Left lung (tissue), 4 donors: ENCODE measurements at regions not wholly inside any gene's neighbourhood (a gene's known extent, or its start where the extent isn't known, plus 50 kb on each side); places are given as distances from the start of the nearest gene placed in this dataset.

ENCODE experiments used
- ATAC-seq: fragments of 200-7000 bp; cut with Tn5 transposase; one replicate; pipeline ENCODE4 v1.9.1; 2020; ENCODE audit warnings: moderate library complexity
- DNase-seq, 4 donors: peaks; one replicate each; pipeline ENCODE4 v3.0.0-alpha.2; 2013 to 2020
- H3K27ac ChIP-seq, 2 donors: fragments of 200-600 bp; sonication (generic) in 1 of 2; one replicate each; pipeline versions ENCODE4 v1.5.0 to v1.8.0; 2020 to 2021
- H3K27me3 ChIP-seq, 2 donors: fragments of 200-600 bp; sonication (generic) in 1 of 2; one replicate each; pipeline versions ENCODE4 v1.5.0 to v1.8.0; 2020 to 2021
- H3K36me3 ChIP-seq, 2 donors: fragments of 200-600 bp; sonication (generic) in 1 of 2; one replicate each; pipeline versions ENCODE4 v1.5.0 to v1.8.0; 2020 to 2021
- H3K4me1 ChIP-seq, 2 donors: fragments of 200-600 bp; one replicate each; pipeline ENCODE4 v1.8.0; 2021
- H3K4me3 ChIP-seq, 2 donors: fragments of 200-600 bp; sonication (generic) in 1 of 2; one replicate each; pipeline versions ENCODE4 v1.5.0 to v1.8.0; 2020 to 2021; ENCODE audit warnings: mild to moderate bottlenecking in 1 of 2
- H3K9me3 ChIP-seq, 2 donors: fragments of 200-600 bp; sonication (generic) in 1 of 2; one replicate each; pipeline versions ENCODE4 v1.5.0 to v1.8.0; 2020 to 2021
- intact Hi-C, 2 donors: fragments of 100-400 bp; cut with DNase I; formaldehyde crosslinking; loops; one replicate each; pipeline versions ENCODE4 v1.11.2 to v1.14.2; 2022
- TF ChIP-seq, protein P1 (sequence below), 2 donors: fragments of 200-600 bp; sonication (generic) in 1 of 2; IDR thresholded peaks; one replicate each; pipeline versions ENCODE4 v1.5.0 to v1.8.0; 2021; ENCODE audit warnings: antibody characterized with exemption in 2 of 2
- donor health status: DM: no; HTN: yes; CAD: no.
- donor health status: DM: no; HTN: no; CAD: no.

DNA sequence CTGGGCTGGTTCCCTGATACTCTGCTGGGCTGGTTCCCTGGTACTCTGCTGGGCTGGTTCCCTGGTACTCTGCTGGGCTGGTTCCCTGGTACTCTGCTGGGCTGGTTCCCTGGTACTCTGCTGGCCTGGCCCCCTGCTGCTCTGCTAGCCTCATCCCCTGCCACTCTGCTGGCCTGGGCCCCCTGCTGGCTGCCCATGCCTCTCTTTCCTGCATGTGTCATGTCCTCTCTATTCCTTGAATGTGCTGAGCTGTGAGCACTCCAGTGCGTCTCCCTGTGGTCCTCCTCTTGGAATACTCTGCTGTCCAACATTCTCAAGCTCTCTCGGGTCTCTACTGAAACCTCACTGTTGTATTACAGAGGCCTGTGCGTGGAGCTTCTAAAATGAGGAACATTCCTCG lies 216.3 kb downstream of the RNF144A start:
- TF ChIP-seq, protein P1, sequence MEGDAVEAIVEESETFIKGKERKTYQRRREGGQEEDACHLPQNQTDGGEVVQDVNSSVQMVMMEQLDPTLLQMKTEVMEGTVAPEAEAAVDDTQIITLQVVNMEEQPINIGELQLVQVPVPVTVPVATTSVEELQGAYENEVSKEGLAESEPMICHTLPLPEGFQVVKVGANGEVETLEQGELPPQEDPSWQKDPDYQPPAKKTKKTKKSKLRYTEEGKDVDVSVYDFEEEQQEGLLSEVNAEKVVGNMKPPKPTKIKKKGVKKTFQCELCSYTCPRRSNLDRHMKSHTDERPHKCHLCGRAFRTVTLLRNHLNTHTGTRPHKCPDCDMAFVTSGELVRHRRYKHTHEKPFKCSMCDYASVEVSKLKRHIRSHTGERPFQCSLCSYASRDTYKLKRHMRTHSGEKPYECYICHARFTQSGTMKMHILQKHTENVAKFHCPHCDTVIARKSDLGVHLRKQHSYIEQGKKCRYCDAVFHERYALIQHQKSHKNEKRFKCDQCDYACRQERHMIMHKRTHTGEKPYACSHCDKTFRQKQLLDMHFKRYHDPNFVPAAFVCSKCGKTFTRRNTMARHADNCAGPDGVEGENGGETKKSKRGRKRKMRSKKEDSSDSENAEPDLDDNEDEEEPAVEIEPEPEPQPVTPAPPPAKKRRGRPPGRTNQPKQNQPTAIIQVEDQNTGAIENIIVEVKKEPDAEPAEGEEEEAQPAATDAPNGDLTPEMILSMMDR (IDR thresholded peaks at IDR 0.05), result no peak
- H3K9me3 ChIP-seq, result no peaks in the 10 kb centered on the region
- H3K4me3 ChIP-seq, result no peak overlapping the region
- no peaks in the 10 kb centered on the region for H3K36me3 ChIP-seq
- H3K4me1 ChIP-seq, result no peaks in the 10 kb centered on the region
- H3K27ac ChIP-seq, result no peak overlapping the region
- intact Hi-C loops, result no loop called here
- DNase-seq (peak in 1 of 4 donors; percentile 60), ATAC-seq (no peak)
- H3K27me3 ChIP-seq, result no peaks in the 10 kb centered on the region

DNA sequence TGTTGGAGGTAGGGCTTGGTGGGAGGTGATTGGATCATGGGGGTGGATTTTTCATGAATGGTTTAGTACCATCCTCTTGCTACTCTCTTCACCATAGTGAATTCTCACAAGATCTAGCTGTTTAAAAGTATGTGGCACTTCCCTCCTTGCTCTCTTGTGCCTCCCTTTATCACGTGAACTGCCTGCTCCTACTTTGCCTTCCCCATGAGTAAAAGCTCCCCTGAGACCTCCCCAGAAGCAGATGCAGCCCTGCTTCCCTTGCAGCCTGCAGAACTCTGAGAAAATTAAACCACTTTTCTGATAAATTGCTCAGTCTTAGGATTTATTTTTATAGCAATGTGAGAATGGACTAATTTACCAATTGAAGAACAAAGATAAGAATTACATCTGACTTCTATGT lies 223.1 kb downstream of the RNF144A start:
- H3K9me3 ChIP-seq, result peaks cover 0 to 3% of the 10 kb centered on the region in 2 donors
- no peak for ATAC-seq
- no peak overlapping the region for H3K27ac ChIP-seq
- intact Hi-C loops, result no loop called here
- H3K36me3 ChIP-seq, result no peaks in the 10 kb centered on the region
- H3K27me3 ChIP-seq, result no peaks in the 10 kb centered on the region
- no peaks in the 10 kb centered on the region for H3K4me1 ChIP-seq
- DNase-seq, result no peak
- H3K4me3 ChIP-seq, result no peak overlapping the region
- TF ChIP-seq, protein P1 (IDR thresholded peaks at IDR 0.05), result no peak

DNA sequence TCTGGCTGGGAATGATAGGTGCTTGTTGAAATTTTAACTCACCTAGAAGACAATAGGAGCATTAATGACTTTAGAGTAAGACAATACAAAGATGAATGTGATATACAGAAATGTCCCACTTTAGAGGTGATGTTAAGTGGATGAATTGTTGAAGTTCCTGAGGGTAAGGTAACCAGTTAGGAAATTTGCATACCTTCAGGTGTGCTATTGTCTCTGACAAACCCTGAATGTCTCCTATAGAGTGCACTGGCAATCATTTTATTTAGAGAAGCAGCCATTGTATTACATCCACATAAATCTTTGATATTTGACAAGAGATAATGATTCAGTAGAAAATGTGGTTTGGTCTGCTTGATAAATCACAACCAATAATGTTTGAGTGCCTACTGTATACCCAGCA lies 228.5 kb downstream of the RNF144A start:
- TF ChIP-seq, protein P1 (IDR thresholded peaks at IDR 0.05), result no peak
- no peak for ATAC-seq

DNA sequence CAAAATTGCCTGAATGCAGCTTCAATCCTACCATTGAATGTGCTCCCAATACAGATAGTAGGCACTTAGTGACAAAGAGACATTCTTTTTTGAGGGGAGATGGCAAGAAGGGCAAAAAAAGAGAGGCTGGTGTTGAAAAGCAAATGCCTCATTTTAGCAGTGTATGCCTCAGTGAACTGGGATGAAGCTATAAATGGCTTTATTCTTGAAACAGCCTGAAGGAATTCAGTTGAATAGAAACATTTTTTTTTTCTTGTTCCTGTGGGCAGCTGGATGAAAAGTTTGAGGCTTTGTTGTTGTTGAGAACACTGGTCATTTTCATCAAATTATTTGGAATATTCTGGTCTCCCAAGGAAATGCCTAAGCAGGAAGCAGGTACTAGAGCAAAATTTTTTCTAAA lies 228.9 kb downstream of the RNF144A start:
- H3K27me3 ChIP-seq, result no peaks in the 10 kb centered on the region
- H3K36me3 ChIP-seq, result no peaks in the 10 kb centered on the region
- ATAC-seq, result no peak
- H3K4me1 ChIP-seq, result no peaks in the 10 kb centered on the region
- intact Hi-C loops, result no loop called here
- TF ChIP-seq, protein P1 (IDR thresholded peaks at IDR 0.05), result no peak
- peaks cover 0 to 3% of the 10 kb centered on the region in 2 donors for H3K9me3 ChIP-seq
- no peak for DNase-seq
- no peak overlapping the region for H3K27ac ChIP-seq
- H3K4me3 ChIP-seq, result no peak overlapping the region

More for the DNA sequence above, 228.5 kb downstream of the RNF144A start:
- Histone ChIP-seq H3K9me3 (peaks cover 0 to 3% of the 10 kb centered on the region in 2 donors), H3K27ac (no peak overlapping the region), H3K27me3 (no peaks in the 10 kb centered on the region), H3K36me3 (no peaks in the 10 kb centered on the region), H3K4me3 (no peak overlapping the region), H3K4me1 (no peaks in the 10 kb centered on the region)
- DNase-seq, result no peak
- intact Hi-C loops, result no loop called here

DNA sequence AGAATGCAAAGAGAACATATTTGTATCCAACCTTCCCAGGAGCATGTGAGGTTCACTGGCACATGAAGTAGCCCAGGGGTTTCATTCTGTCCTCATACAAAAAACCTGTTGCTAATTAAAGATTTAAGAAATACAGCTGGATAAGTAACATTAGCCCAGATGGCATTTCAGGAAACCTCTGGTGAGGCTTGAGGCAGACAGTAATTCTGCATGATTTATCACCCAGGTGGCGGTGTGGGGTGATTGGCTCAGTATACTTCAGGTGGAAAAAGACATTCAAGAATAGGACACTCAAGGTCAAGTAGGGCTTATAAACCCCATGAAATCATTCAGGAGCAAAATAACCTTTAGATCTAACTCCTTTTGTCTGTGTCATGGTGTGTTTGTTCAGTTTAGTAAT lies 237.4 kb downstream of the RNF144A start:
- H3K36me3 ChIP-seq, result no peaks in the 10 kb centered on the region
- H3K4me3 ChIP-seq, result no peak overlapping the region
- TF ChIP-seq, protein P1 (IDR thresholded peaks at IDR 0.05), result no peak
- H3K27me3 ChIP-seq, result no peaks in the 10 kb centered on the region
- DNase-seq (no peak), ATAC-seq (no peak)
- no peaks in the 10 kb centered on the region for H3K4me1 ChIP-seq
- no peak overlapping the region for H3K27ac ChIP-seq
- intact Hi-C loops, result no loop called here
- H3K9me3 ChIP-seq, result peaks cover 0 to 29% of the 10 kb centered on the region in 2 donors
